SIG-M5 (cell line): ENCODE measurements at regions not wholly inside any gene's neighbourhood (a gene's known extent, or its start where the extent isn't known, plus 50 kb on each side); places are given as distances from the start of the nearest gene placed in this dataset.
"Not testable (repeated sequence)": the region's sequence is repeated elsewhere in the genome, so short reads cannot be mapped to it uniquely, and the experiment has no call there.

Source experiments
- DNase-seq: peaks from one replicate; lab custom pipeline; 2025; lab: John Stamatoyannopoulos, UW

GRCh38 chr2:160550048-160550447, 56.4 kb upstream of the RBMS1 start:
- no peak for DNase-seq

- no peak for DNase-seq
Measured at GRCh38 chr2:160551259-160551658, 57.7 kb upstream of the RBMS1 start.

- no peak for DNase-seq
Measured at GRCh38 chr2:160555420-160556071, 61.9 kb upstream of the RBMS1 start.

GRCh38 chr2:160557903-160558302, 64.3 kb upstream of the RBMS1 start:
- no peak for DNase-seq

GRCh38 chr2:160558531-160558930, 64.9 kb upstream of the RBMS1 start:
- DNase-seq, result no peak

- no peak for DNase-seq
Measured at GRCh38 chr2:160561551-160562295, 68.1 kb upstream of the RBMS1 start.

GRCh38 chr2:160562730-160563129, 69.1 kb upstream of the RBMS1 start:
- DNase-seq, result no peak

GRCh38 chr2:160564591-160564990, 71.0 kb upstream of the RBMS1 start:
- no peak for DNase-seq

- no peak for DNase-seq
Measured at GRCh38 chr2:160565099-160565845, 71.7 kb upstream of the RBMS1 start.

- peak; percentile 60 for DNase-seq
Measured at GRCh38 chr2:160566717-160567116, 73.1 kb upstream of the RBMS1 start.

GRCh38 chr2:160568856-160569255, 75.2 kb upstream of the RBMS1 start:
- DNase-seq, result no peak

- DNase-seq, result peak; percentile 21
Measured at GRCh38 chr2:160570376-160570775, 76.8 kb upstream of the RBMS1 start.

- DNase-seq, result no peak
Measured at GRCh38 chr2:160574468-160575140, 81.0 kb upstream of the RBMS1 start.

- DNase-seq, result no peak
Measured at GRCh38 chr2:160575368-160575767, 81.8 kb upstream of the RBMS1 start.

GRCh38 chr2:160576054-160576499, 82.5 kb upstream of the RBMS1 start:
- no peak for DNase-seq

GRCh38 chr2:160577081-160577480, 83.5 kb upstream of the RBMS1 start:
- DNase-seq, result not testable (repeated sequence)

GRCh38 chr2:160581035-160581434, 87.4 kb upstream of the RBMS1 start:
- DNase-seq, result no peak

- DNase-seq, result no peak
Measured at GRCh38 chr2:160581448-160581847, 87.8 kb upstream of the RBMS1 start.

GRCh38 chr2:160582081-160582480, 88.5 kb upstream of the RBMS1 start:
- no peak for DNase-seq

GRCh38 chr2:160582490-160583145, 89.0 kb upstream of the RBMS1 start:
- DNase-seq, result no peak

GRCh38 chr2:160583146-160583535, 89.5 kb upstream of the RBMS1 start:
- DNase-seq, result no peak
